Transverse colon (tissue), 4 donors: ENCODE measurements at regions not wholly inside any gene's neighbourhood (a gene's known extent, or its start where the extent isn't known, plus 50 kb on each side); places are given as distances from the start of the nearest gene placed in this dataset.

Source experiments
- DNase-seq: peaks from one replicate; pipeline ENCODE4 v3.0.0-alpha.2; 2019
- H3K27ac ChIP-seq, 4 donors: fragments of 200-600 bp; sonication (generic); 2 replicates each; pipeline ENCODE4 v1.5.1; 2016 to 2018; ENCODE audit warnings: inconsistent platforms in 4 of 4
- H3K27me3 ChIP-seq: fragments of 200-600 bp; sonication (generic); 2 replicates; pipeline ENCODE4 v1.5.1; 2017; ENCODE audit warnings: inconsistent platforms
- H3K36me3 ChIP-seq, 4 donors: fragments of 200-600 bp; sonication (generic); 2 replicates each; pipeline ENCODE4 v1.5.1; 2017 to 2019; ENCODE audit warnings: inconsistent platforms in 4 of 4
- H3K4me1 ChIP-seq, 4 donors: fragments of 200-600 bp; sonication (generic); 2 replicates each; pipeline ENCODE4 v1.5.1; 2017 to 2020; ENCODE audit warnings: inconsistent platforms in 4 of 4
- H3K4me3 ChIP-seq, 4 donors: fragments of 200-600 bp; sonication (generic); 1 replicate in 1 of 4; 2 replicates in 3 of 4; pipeline versions ENCODE4 v1.5.1 to v1.6.1; 2017 to 2019; ENCODE audit warnings: inconsistent platforms in 4 of 4
- H3K9me3 ChIP-seq, 2 donors: fragments of 200-600 bp; sonication (generic); 2 replicates each; pipeline ENCODE4 v1.5.1; 2017 to 2019; ENCODE audit warnings: inconsistent platforms in 2 of 2
- EP300 ChIP-seq: sonication (generic); formaldehyde crosslinking; IDR thresholded peaks from one replicate; pipeline ENCODE4 v1.6.1; 2017; ENCODE audit warnings: antibody characterized with exemption, low read depth
- POLR2A ChIP-seq: fragments of 450-650 bp; IDR thresholded peaks from one replicate; pipeline ENCODE4 v1.6.1; 2016; ENCODE audit warnings: antibody characterized with exemption, mild to moderate bottlenecking, moderate library complexity
- POLR2AphosphoS5 ChIP-seq, 3 donors: sonication (generic); formaldehyde crosslinking; IDR thresholded peaks; one replicate each; pipeline ENCODE4 v1.6.1; 2016; ENCODE audit warnings: antibody characterized with exemption in 3 of 3
- WGBS, 2 donors: methylation state at CpG; one replicate each; pipeline ENCODE4 v1.1.5; 2018; ENCODE audit warnings: low coverage in 1 of 2; 5-methylcytosine and 5-hydroxymethylcytosine counted together
- in situ Hi-C, 4 donors: fragments of 200-750 bp; cut with MboI; loops; one replicate each; pipeline versions ENCODE4 v1.15.0 to v1.15.1; 2017; ENCODE audit warnings: low sequenced_read_pairs in 3 of 4, low pct_ligation_motif_present in 1 of 4, low pct_unique_long_range_greater_than_20kb in 1 of 4
- intact Hi-C: fragments of 100-400 bp; cut with DNase I; formaldehyde crosslinking; loops from one replicate; pipeline ENCODE4 v1.15.1; 2023; ENCODE audit warnings: low total_unique reads
- TF ChIP-seq, protein P1 (sequence below), 5 experiments: fragments of 200-600 bp in 3 of 5; fragments of 450-650 bp in 2 of 5; sonication (generic) in 3 of 5; IDR thresholded peaks; 1 replicate in 2 of 5; 2 replicates in 3 of 5; pipeline ENCODE4 v1.5.1; 2016 to 2017; ENCODE audit warnings: antibody characterized with exemption in 5 of 5, inconsistent platforms in 3 of 5, mild to moderate bottlenecking in 2 of 5, moderate library complexity in 1 of 5

GRCh38 chr5:109917154-109917546 is 227.4 kb downstream of the MAN2A1 start:
- DNase-seq: no peak
- H3K36me3 ChIP-seq: no peaks in the 10 kb centered on the region
- no peak overlapping the region for H3K27ac ChIP-seq
- H3K4me1 ChIP-seq: no peaks in the 10 kb centered on the region
- no peaks in the 10 kb centered on the region for H3K9me3 ChIP-seq
- in situ Hi-C loops (no loop called here), intact Hi-C loops (no loop called here)
- WGBS, 2 donors: 82% methylated on average over 4 of the region's 4 CpGs
- no peaks in the 10 kb centered on the region for H3K27me3 ChIP-seq
- no peak for TF ChIP-seq POLR2A
- TF ChIP-seq, protein P1, sequence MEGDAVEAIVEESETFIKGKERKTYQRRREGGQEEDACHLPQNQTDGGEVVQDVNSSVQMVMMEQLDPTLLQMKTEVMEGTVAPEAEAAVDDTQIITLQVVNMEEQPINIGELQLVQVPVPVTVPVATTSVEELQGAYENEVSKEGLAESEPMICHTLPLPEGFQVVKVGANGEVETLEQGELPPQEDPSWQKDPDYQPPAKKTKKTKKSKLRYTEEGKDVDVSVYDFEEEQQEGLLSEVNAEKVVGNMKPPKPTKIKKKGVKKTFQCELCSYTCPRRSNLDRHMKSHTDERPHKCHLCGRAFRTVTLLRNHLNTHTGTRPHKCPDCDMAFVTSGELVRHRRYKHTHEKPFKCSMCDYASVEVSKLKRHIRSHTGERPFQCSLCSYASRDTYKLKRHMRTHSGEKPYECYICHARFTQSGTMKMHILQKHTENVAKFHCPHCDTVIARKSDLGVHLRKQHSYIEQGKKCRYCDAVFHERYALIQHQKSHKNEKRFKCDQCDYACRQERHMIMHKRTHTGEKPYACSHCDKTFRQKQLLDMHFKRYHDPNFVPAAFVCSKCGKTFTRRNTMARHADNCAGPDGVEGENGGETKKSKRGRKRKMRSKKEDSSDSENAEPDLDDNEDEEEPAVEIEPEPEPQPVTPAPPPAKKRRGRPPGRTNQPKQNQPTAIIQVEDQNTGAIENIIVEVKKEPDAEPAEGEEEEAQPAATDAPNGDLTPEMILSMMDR (IDR thresholded peaks at IDR 0.05): no peak
- no peak overlapping the region for H3K4me3 ChIP-seq

DNA sequence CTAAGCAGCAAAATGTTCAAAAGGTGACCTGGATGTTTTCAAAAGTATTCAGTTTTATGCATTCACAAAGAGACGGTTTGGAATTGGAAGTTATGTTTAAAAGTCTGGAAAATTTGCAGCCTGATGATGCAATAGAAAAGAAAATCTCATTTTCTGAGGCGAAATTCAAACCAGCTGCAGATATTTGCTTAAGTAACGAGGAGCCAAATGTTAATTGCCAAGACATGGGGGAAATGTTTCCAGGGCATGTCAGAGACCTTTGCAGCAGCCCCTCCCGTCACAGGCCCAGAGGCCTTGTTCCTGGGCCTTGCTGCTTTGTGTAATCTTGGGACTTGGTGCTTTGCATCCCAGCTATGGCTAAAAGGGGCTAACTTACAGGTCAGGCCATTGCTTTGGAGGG is 228.2 kb downstream of the MAN2A1 start:
- no peak for TF ChIP-seq EP300
- no peak for TF ChIP-seq POLR2AphosphoS5 (IDR thresholded peaks at IDR 0.05)
- no peak for TF ChIP-seq POLR2A
- TF ChIP-seq, protein P1 (IDR thresholded peaks at IDR 0.05): no peak
- Histone ChIP-seq H3K4me3 (no peak overlapping the region), H3K27me3 (no peaks in the 10 kb centered on the region), H3K27ac (no peak overlapping the region), H3K9me3 (no peaks in the 10 kb centered on the region), H3K36me3 (no peaks in the 10 kb centered on the region), H3K4me1 (no peaks in the 10 kb centered on the region)
- 69 to 83% methylated on average over 4 of the region's 4 CpGs for WGBS, 2 donors
- DNase-seq: no peak
- intact Hi-C loops: no loop called here
- in situ Hi-C loops: no loop called here

DNA sequence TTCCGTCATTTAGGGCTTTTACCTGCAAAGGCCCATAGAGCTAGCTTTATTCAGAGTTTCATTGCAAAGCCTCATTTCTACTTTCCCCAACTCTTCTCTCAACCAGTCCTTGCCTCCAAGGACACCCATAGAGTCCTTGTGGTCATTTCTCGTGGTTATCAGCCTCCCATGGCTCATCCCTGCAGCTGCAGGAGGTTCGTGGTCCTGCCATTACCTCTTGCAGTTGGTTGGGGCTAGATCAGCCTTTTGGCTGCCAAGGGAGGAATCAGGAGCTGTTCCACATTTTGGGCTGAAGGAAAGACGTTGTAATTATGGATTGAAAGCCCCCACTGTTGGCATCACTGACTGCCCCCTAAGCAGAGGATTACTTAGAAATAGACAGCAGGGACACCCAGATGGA is 231.0 kb downstream of the MAN2A1 start:
- no peak for TF ChIP-seq EP300
- TF ChIP-seq, protein P1 (IDR thresholded peaks at IDR 0.05): no peak
- TF ChIP-seq POLR2A: no peak
- no peak for TF ChIP-seq POLR2AphosphoS5 (IDR thresholded peaks at IDR 0.05)
- no peaks in the 10 kb centered on the region for H3K9me3 ChIP-seq
- no peaks in the 10 kb centered on the region for H3K36me3 ChIP-seq
- H3K27ac ChIP-seq: no peak overlapping the region
- in situ Hi-C loops (no loop called here), intact Hi-C loops (loop anchor here (1.0 kb wide), 1 partner anchor 24 kb away; no protein-coding TSS in a partner anchor)
- WGBS, 2 donors: 54 to 68% methylated on average over 2 to 4 of the region's 4 CpGs
- no peaks in the 10 kb centered on the region for H3K4me1 ChIP-seq
- no peak for DNase-seq
- H3K4me3 ChIP-seq: no peak overlapping the region
- H3K27me3 ChIP-seq: no peaks in the 10 kb centered on the region

GRCh38 chr5:109921735-109922380 is 232.1 kb downstream of the MAN2A1 start:
- in situ Hi-C loops: no loop called here
- WGBS, 2 donors: 63 to 67% methylated on average over 1 to 5 of the region's 5 CpGs
- H3K36me3 ChIP-seq: no peaks in the 10 kb centered on the region
- TF ChIP-seq POLR2A (no peak), EP300 (no peak), POLR2AphosphoS5 (IDR thresholded peaks at IDR 0.05) (no peak)
- TF ChIP-seq, protein P1 (IDR thresholded peaks at IDR 0.05): no peak
- DNase-seq: no peak
- H3K27ac ChIP-seq: no peak overlapping the region
- intact Hi-C loops: loop anchor here (1.0 kb wide), 1 partner anchor 26 kb away; no protein-coding TSS in a partner anchor
- H3K4me3 ChIP-seq: no peak overlapping the region
- no peaks in the 10 kb centered on the region for H3K9me3 ChIP-seq
- no peaks in the 10 kb centered on the region for H3K27me3 ChIP-seq
- no peaks in the 10 kb centered on the region for H3K4me1 ChIP-seq
